GM23248 (cell line): ENCODE measurements at regions not wholly inside any gene's neighbourhood (a gene's known extent, or its start where the extent isn't known, plus 50 kb on each side); places are given as distances from the start of the nearest gene placed in this dataset.

Experiments
- DNase-seq: peaks from one replicate; pipeline ENCODE4 v3.0.0-alpha.2; 2015
- H2AFZ ChIP-seq: fragments of 200-600 bp; sonication (generic); 2 replicates; pipeline ENCODE4 v1.6.1; 2016; ENCODE audit warnings: antibody characterized with exemption
- H3F3A ChIP-seq: fragments of 200-600 bp; sonication (generic); 2 replicates; pipeline ENCODE4 v1.6.1; 2016; ENCODE audit warnings: mild to moderate bottlenecking, antibody characterized with exemption, mixed run types; ENCODE audit not compliant: insufficient read depth
- H3K27ac ChIP-seq: fragments of 200-600 bp; sonication (generic); 2 replicates; pipeline ENCODE4 v1.5.1; 2016; ENCODE audit warnings: mild to moderate bottlenecking
- H3K27me3 ChIP-seq: fragments of 200-600 bp; sonication (generic); replicated peaks from 2 replicates; pipeline ENCODE4 v1.6.1; 2016; ENCODE audit warnings: mild to moderate bottlenecking; ENCODE audit not compliant: insufficient read depth
- H3K36me3 ChIP-seq: fragments of 200-600 bp; sonication (generic); 2 replicates; pipeline ENCODE4 v1.6.1; 2016; ENCODE audit warnings: low read depth, mild to moderate bottlenecking
- H3K4me1 ChIP-seq: fragments of 200-600 bp; sonication (generic); 2 replicates; pipeline ENCODE4 v1.6.1; 2016; ENCODE audit warnings: mild to moderate bottlenecking; ENCODE audit not compliant: insufficient read depth
- H3K4me2 ChIP-seq: fragments of 200-600 bp; sonication (generic); one replicate; pipeline ENCODE4 v1.6.1; 2016; ENCODE audit warnings: mild to moderate bottlenecking; ENCODE audit not compliant: unreplicated experiment
- H3K4me3 ChIP-seq: fragments of 200-600 bp; sonication (generic); 2 replicates; pipeline ENCODE4 v1.5.1; 2016; ENCODE audit warnings: mild to moderate bottlenecking
- H3K79me2 ChIP-seq: fragments of 200-600 bp; sonication (generic); 2 replicates; pipeline ENCODE4 v1.6.1; 2016; ENCODE audit warnings: mild to moderate bottlenecking; ENCODE audit not compliant: insufficient read depth
- H3K9ac ChIP-seq: fragments of 200-600 bp; sonication (generic); 2 replicates; pipeline ENCODE4 v1.6.1; 2016; ENCODE audit warnings: mild to moderate bottlenecking
- H3K9me2 ChIP-seq: fragments of 200-600 bp; sonication (generic); 2 replicates; pipeline ENCODE4 v1.6.1; 2016; ENCODE audit warnings: mixed run types, mild to moderate bottlenecking, moderate library complexity; ENCODE audit not compliant: insufficient read depth
- H3K9me3 ChIP-seq: fragments of 200-600 bp; sonication (generic); one replicate; pipeline ENCODE4 v1.6.1; 2017; ENCODE audit warnings: low read depth
- H4K20me1 ChIP-seq: fragments of 200-600 bp; sonication (generic); 2 replicates; pipeline ENCODE4 v1.6.0; 2016; ENCODE audit not compliant: insufficient read depth
- EZH2 ChIP-seq: fragments of 200-600 bp; sonication (generic); IDR thresholded peaks from 2 replicates; pipeline ENCODE4 v1.6.1; 2018; ENCODE audit warnings: antibody characterized with exemption, mild to moderate bottlenecking; ENCODE audit not compliant: insufficient read depth, poor library complexity, severe bottlenecking
- EZH2phosphoT487 ChIP-seq: fragments of 200-600 bp; sonication (generic); IDR thresholded peaks from 2 replicates; pipeline ENCODE4 v1.6.1; 2018; ENCODE audit warnings: antibody characterized with exemption, moderate library complexity, mild to moderate bottlenecking, low read depth; ENCODE audit not compliant: insufficient read depth
- WGBS, 2 experiments: methylation state at CpG; one replicate each; pipeline ENCODE4 v1.1.6; 2015 to 2017; ENCODE audit warnings: low lambda C conversion rate in 2 of 2, low coverage in 1 of 2; ENCODE audit errors: missing lambda C conversion rate in 2 of 2; 5-methylcytosine and 5-hydroxymethylcytosine counted together
- in situ Hi-C: fragments of 300-500 bp; cut with MboI; formaldehyde crosslinking; loops from 2 replicates; pipeline ENCODE4 v1.15.0; 2020

- in situ Hi-C loops, result no loop called here
- no peaks in the 10 kb centered on the region for H3F3A ChIP-seq
- DNase-seq, result no peak
- no peaks in the 10 kb centered on the region for H4K20me1 ChIP-seq
- WGBS, 2 experiments, result 74% methylated on average over 6 of the region's 6 CpGs
- H3K9me3 ChIP-seq, result no peaks in the 10 kb centered on the region
- H3K9me2 ChIP-seq, result no peaks in the 10 kb centered on the region
- H2AFZ ChIP-seq, result no peak overlapping the region
- H3K27me3 ChIP-seq, result peaks cover 7% of the 10 kb centered on the region; the same call in 1 of the 2 replicates
- H3K4me3 ChIP-seq, result no peak overlapping the region
- H3K27ac ChIP-seq, result no peak overlapping the region
- H3K4me2 ChIP-seq, result no peak overlapping the region
- H3K9ac ChIP-seq, result no peak overlapping the region
- no peak for TF ChIP-seq EZH2
- no peak for TF ChIP-seq EZH2phosphoT487
- H3K4me1 ChIP-seq, result no peaks in the 10 kb centered on the region
- H3K36me3 ChIP-seq, result no peaks in the 10 kb centered on the region
- H3K79me2 ChIP-seq, result no peaks in the 10 kb centered on the region
Observed at GRCh38 chr1:228936881-228937280, 201.6 kb downstream of the RHOU start.

DNA sequence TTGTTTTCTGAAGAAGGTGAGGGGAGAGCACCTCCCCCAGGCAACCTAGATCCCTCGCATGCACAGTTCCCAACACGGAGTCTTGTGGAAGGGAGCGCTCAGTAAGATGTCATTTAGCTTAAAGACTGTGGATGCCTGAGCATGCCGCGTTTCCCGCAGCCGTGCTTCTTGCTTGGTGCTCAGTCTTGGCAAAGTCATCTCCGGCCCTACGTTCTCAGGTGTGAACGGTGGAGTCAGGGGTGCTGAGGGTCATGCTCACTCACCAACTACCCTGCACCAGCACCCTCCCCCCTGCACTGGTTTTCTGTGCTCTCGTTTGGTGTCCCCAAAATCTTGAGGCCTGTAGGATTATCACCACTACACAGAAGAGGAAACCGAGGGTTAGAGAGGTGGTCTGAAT lies 202.1 kb downstream of the RHOU start:
- H3K79me2 ChIP-seq, result no peaks in the 10 kb centered on the region
- no peaks in the 10 kb centered on the region for H3K36me3 ChIP-seq
- H3K9me3 ChIP-seq, result no peaks in the 10 kb centered on the region
- no peak overlapping the region for H3K9ac ChIP-seq
- TF ChIP-seq EZH2 (no peak), EZH2phosphoT487 (no peak)
- 78 to 81% methylated on average over 12 of the region's 12 CpGs for WGBS, 2 experiments
- H4K20me1 ChIP-seq, result no peaks in the 10 kb centered on the region
- no peak for DNase-seq
- no peaks in the 10 kb centered on the region for H3K9me2 ChIP-seq
- in situ Hi-C loops, result no loop called here
- no peak overlapping the region for H3K4me2 ChIP-seq
- H3K27me3 ChIP-seq, result peaks cover 5% of the 10 kb centered on the region; the same call in 1 of the 2 replicates
- H2AFZ ChIP-seq, result no peak overlapping the region
- H3K27ac ChIP-seq, result no peak overlapping the region
- H3F3A ChIP-seq, result no peaks in the 10 kb centered on the region
- no peak overlapping the region for H3K4me3 ChIP-seq
- no peaks in the 10 kb centered on the region for H3K4me1 ChIP-seq

DNA sequence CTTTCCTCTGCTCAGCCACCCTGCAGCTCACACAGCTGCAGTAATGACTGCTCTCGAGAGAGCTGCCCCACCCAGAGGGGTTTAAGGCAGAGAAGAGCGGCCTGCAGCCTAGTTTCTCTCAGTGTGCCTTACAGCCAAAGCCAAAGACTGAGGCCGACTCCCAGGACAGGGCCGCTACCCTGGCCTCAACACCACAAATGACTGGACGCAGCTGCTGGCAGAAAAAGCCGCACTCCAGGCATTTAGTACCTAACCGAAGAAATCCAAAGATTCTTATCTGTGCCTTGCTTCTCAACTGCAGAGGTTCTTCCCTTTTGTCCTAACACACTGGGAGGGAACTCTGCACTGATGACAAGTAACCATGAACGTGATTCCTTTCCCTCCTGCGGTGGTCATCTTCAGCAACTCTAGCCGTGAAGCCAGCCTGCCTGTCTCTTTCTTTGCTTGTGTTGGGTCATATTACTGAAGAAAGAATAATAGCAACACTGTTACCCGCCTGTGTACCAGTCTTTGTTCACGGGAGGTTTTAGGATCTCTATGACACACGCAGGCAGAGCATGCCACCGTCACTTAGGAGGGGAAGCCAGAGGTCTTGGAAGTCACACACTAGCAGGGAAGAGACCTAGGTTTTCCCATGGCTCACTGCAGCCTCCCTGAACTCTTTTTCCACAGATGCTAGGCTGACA lies 202.7 kb downstream of the RHOU start:
- in situ Hi-C loops, result no loop called here
- TF ChIP-seq EZH2phosphoT487 (no peak), EZH2 (no peak)
- no peak overlapping the region for H2AFZ ChIP-seq
- H3K27me3 ChIP-seq, result no peaks in the 10 kb centered on the region; the same call in 1 of the 2 replicates
- no peak overlapping the region for H3K4me3 ChIP-seq
- WGBS, 2 experiments, result 53 to 64% methylated on average over 14 of the region's 14 CpGs
- no peaks in the 10 kb centered on the region for H3F3A ChIP-seq
- H3K27ac ChIP-seq, result no peak overlapping the region
- no peaks in the 10 kb centered on the region for H3K79me2 ChIP-seq
- H3K9me3 ChIP-seq, result no peaks in the 10 kb centered on the region
- H3K9me2 ChIP-seq, result no peaks in the 10 kb centered on the region
- H3K9ac ChIP-seq, result no peak overlapping the region
- DNase-seq, result no peak
- H3K4me1 ChIP-seq, result no peaks in the 10 kb centered on the region
- no peaks in the 10 kb centered on the region for H3K36me3 ChIP-seq
- H3K4me2 ChIP-seq, result no peak overlapping the region
- H4K20me1 ChIP-seq, result no peaks in the 10 kb centered on the region

- Histone ChIP-seq H3K27me3 (no peaks in the 10 kb centered on the region), H3K36me3 (no peaks in the 10 kb centered on the region), H3K9me3 (no peaks in the 10 kb centered on the region), H3K9me2 (no peaks in the 10 kb centered on the region), H3K4me2 (no peak overlapping the region), H3K9ac (no peak overlapping the region), H3K79me2 (no peaks in the 10 kb centered on the region), H3K4me3 (no peak overlapping the region), H3K27ac (no peak overlapping the region), H4K20me1 (no peaks in the 10 kb centered on the region), H2AFZ (no peak overlapping the region), H3K4me1 (no peaks in the 10 kb centered on the region), H3F3A (no peaks in the 10 kb centered on the region)
- 68 to 76% methylated on average over 8 of the region's 8 CpGs for WGBS, 2 experiments
- DNase-seq, result no peak
- TF ChIP-seq EZH2phosphoT487 (no peak), EZH2 (no peak)
- in situ Hi-C loops, result no loop called here
Observed at GRCh38 chr1:228938537-228938901, 203.2 kb downstream of the RHOU start.
